NCI-H2196 (cell line): ENCODE measurements at regions not wholly inside any gene's neighbourhood (a gene's known extent, or its start where the extent isn't known, plus 50 kb on each side); places are given as distances from the start of the nearest gene placed in this dataset.
"Not testable (repeated sequence)": the region's sequence is repeated elsewhere in the genome, so short reads cannot be mapped to it uniquely, and the experiment has no call there.

ENCODE experiments used
- DNase-seq: peaks from one replicate; lab custom pipeline; 2025; ENCODE audit not compliant: unreplicated experiment; lab: John Stamatoyannopoulos, UW

DNA sequence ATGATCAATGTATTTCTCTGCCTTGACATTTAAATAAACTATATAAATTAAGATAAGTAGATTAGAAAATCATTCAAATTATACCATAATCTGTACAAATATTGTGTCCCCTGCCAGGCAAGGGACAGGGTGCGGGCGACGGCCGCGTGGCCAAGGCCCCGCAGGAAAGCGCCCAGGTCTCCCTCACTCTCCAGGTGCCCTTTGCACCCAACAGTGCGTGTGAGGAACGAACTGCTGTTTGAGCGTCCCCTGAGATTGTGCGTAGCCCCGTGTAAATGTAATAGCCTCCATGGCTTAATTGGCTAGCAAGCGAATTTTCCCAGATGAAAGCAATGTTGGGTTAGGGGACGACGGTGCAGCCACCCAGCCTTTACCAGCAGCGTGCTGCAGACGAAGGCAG is 161.4 kb downstream of the SYT15 start:
- not testable (repeated sequence) for DNase-seq

DNA sequence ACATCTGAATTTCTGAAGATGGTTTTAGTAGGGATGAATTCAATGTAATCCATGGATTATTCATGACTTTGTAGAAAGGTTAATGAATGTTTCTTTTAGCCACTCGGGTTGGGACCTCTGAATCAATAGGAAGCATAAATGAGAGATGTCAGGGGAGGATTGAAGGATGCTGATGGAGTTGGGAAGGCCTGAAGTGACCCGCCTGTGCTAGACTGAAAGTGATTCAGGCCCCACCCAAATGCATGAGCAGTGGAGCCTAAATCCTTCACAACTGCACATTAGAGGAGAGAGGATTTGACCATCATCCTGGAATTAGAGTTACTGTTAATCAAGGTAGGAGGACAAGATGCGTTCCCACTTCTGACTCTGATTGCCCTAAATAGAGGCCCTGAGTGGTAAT is 162.2 kb upstream of the PTPN20 start:
- DNase-seq, result not testable (repeated sequence)

GRCh38 chr10:46749470-46749869 is 161.8 kb upstream of the PTPN20 start:
- not testable (repeated sequence) for DNase-seq

GRCh38 chr10:46753763-46754162 is 157.5 kb upstream of the PTPN20 start:
- not testable (repeated sequence) for DNase-seq

GRCh38 chr10:46761471-46761870 is 149.8 kb upstream of the PTPN20 start:
- not testable (repeated sequence) for DNase-seq

GRCh38 chr10:46768515-46769291 is 142.5 kb upstream of the PTPN20 start:
- DNase-seq, result not testable (repeated sequence)

DNA sequence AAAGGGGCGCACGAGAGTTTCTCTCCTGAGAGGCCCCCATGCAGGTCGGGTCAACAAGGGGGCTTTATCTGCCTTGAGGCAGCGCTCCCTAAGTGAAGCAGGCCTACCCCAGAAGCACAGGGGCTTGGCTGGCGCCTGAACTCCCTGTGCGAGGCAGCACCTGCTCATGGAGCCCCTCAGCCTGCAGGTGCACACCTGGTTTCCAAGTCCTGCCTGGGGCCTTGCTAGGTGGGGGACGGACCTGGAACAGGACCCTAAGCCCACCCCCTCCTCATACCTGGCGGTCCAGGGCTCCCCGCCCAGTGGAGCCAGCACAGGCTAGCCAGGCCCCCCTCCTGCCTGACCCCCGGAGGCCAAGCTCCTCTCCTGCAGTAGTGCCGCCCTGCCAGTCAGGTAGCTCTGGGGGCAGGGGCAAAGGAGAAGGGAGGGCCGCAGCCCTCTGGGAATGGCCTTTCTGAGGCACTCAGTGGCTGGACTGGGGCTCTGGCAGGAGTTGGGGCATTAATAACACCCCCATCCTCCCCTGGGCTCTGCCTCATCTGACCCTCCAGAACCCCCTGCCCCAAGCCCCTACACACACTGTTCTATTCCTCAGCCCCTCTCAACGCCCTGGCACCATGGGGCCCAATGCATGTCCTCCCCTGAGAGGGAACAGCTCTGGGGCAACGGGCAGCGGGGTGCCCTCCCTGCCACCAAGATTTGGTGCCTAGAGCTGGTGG is 137.9 kb upstream of the PTPN20 start:
- DNase-seq, result not testable (repeated sequence)

DNA sequence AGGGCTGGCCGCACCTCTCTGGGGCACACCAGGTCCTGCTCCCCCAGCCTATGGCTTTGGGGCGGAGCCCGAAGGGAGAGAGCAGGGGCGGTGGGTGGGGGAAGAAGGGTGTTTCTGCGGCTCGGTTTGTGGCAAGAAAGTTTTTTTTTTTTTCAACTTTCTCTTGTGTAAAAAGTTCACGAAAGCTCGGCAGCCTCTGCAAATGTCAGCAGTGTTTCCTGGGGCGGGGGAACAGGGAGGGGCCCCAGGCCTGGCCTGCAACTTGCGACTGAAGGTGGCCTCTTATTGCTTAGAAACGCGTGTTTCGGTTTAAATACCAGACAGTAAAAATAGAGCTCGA is 137.4 kb upstream of the PTPN20 start:
- DNase-seq, result not testable (repeated sequence)

GRCh38 chr10:46774366-46774765 is 136.9 kb upstream of the PTPN20 start:
- not testable (repeated sequence) for DNase-seq

DNA sequence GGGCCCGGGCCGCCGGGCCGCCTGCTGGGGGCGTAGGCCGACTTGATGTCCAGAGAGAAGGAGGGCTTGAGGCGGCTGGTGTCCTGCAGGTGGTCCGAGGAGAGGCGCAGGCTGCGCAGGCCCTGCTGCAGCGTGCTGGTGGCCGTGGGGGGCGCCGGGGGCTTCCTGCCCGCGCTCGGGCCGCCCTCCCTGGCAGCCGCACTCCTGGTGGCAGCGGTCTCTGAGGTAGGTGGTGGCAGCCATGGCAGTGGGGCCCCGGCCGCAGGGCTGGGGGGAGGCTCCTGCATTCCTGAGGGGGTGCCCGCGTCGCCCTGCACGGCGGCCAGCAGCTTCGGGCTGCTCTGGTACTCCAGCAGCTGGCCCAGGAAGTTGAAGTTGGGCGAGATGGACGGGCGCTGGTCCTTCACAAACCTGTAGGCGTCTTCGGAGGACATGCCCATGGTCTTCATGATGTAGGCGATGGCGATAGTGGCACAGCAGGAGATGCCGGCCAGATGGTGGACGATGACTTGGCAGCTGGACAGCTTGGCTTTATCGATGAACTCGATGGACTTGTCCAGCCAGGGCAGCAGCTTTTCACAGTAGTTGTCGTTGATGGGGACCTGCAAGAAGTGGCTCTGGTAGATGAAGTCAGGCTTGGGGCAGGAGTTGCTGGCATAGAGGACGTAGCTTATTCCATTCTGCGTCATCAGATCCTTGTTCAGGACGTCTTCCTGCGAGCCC is 136.1 kb upstream of the PTPN20 start:
- not testable (repeated sequence) for DNase-seq

- not testable (repeated sequence) for DNase-seq
Observed at GRCh38 chr10:46775668-46776059, 135.6 kb upstream of the PTPN20 start.

DNA sequence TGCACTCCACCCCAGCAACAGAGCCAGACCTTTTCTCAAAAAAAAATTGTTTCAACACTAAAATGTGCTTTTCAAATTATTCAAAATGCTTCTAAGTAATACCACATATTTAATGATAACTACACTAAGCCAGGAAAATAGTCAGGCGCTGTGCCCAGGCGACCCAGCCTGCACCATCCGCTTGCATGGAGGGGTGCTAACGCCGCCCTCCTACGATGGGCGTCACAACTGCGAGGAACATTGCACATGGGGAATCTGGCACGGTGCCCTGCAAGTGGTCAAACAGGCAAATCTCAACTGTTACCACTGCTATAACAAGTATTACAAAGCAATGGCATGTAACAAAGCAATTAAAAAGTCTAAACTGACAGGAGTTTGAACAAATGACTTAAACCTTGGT is 131.7 kb upstream of the PTPN20 start:
- not testable (repeated sequence) for DNase-seq

- DNase-seq, result not testable (repeated sequence)
Observed at GRCh38 chr10:46780164-46780563, 131.1 kb upstream of the PTPN20 start.

- not testable (repeated sequence) for DNase-seq
Observed at GRCh38 chr10:46781001-46781400, 130.2 kb upstream of the PTPN20 start.

GRCh38 chr10:46782001-46782874 is 129.0 kb upstream of the PTPN20 start:
- not testable (repeated sequence) for DNase-seq

GRCh38 chr10:46784665-46785064 is 126.6 kb upstream of the PTPN20 start:
- DNase-seq, result not testable (repeated sequence)

DNA sequence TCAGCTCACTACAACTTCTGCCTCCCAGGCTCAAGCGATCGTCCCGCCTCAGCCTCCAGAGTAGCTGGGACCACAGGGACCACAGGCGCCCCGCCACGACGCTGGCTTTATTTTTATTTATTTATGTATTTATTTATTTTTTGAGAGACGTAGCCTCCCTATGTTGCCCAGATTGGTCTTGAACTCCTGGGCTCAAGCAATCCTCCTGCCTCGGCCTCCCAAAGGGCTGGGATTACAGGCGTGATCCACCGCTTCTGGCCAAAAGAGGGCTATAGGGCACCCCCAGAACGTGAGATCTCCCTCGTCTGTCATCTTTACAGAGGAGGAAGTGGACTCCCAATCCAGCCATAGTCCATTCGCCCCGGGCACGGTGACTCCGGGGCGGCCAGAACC is 125.1 kb upstream of the PTPN20 start:
- DNase-seq, result not testable (repeated sequence)

DNA sequence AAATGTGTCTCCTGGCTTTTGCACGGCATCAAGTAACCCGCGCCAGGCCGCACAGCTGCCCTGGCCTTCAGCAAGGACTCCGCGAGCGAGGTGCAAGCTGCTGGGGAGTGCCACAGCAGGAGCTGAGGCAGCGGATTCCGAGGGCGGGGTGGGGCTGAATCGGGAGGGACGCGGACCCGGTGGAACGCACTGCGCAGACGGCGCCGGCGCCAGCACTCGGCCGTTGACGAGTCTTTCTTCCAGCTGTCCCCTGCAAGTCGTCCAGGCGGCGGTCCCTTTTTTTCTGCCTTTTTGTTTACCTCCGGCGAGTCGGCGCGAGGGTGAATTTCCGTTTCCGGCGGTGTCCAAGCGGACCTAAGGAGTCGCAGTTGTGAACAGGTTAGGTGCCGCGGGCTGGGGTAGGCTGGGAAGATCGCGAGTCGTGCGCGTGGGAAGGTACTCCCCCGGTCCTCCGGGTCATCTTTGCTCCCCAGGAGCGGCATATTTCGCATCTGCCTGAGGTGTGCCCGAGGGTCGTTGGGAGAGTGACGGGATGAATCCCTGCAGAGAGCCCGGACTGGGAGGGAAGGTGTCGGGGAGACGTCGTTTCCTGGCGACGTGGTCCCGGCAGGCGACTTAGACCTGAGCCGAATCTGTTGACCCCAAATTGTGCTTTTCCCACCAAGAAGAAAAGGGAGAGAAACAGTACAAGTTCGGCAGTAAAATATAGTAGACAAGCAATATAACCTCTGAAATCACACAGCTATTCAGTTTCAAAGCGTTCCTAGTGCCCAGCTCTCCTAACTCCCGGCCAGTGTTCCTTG is 124.5 kb upstream of the PTPN20 start:
- peak; percentile 39 for DNase-seq

DNA sequence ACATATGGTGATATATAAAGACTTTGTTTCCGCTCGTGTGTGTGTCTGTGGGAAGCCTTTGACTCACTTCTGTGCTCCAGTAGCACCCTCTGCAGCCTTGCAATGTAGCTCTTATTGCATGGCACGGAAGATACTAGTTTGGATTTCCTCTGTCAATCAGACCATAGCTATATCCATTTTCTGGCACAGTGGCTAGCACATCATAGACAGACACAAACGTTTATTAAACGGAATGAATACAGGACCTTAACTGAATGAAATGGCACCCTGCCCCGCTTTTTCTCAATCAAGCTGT is 124.0 kb upstream of the PTPN20 start:
- no peak for DNase-seq
